Sigmoid colon (tissue), 3 donors: ENCODE measurements at regions not wholly inside any gene's neighbourhood (a gene's known extent, or its start where the extent isn't known, plus 50 kb on each side); places are given as distances from the start of the nearest gene placed in this dataset.

Experiments
- CTCF ChIP-seq, 4 experiments: fragments of 450-650 bp in 3 of 4; fragments of 200-600 bp in 1 of 4; IDR thresholded peaks; one replicate each; pipeline ENCODE4 v1.5.1; 2016 to 2019; ENCODE audit warnings: antibody characterized with exemption in 4 of 4, mild to moderate bottlenecking in 3 of 4, moderate library complexity in 2 of 4
- POLR2A ChIP-seq, 2 donors: fragments of 450-650 bp; IDR thresholded peaks; one replicate each; pipeline ENCODE4 v1.6.1; 2016; ENCODE audit warnings: antibody characterized with exemption in 2 of 2, mild to moderate bottlenecking in 2 of 2, moderate library complexity in 2 of 2

GRCh38 chr2:164142755-164143154 is 406.9 kb upstream of the FIGN start:
- TF ChIP-seq CTCF (IDR thresholded peaks at IDR 0.05) (no peak), POLR2A (IDR thresholded peaks at IDR 0.05) (no peak)
